ENCODE measurements at regions not wholly inside any gene's neighbourhood (a gene's known extent, or its start where the extent isn't known, plus 50 kb on each side); places are given as distances from the start of the nearest gene placed in this dataset.

DNA sequence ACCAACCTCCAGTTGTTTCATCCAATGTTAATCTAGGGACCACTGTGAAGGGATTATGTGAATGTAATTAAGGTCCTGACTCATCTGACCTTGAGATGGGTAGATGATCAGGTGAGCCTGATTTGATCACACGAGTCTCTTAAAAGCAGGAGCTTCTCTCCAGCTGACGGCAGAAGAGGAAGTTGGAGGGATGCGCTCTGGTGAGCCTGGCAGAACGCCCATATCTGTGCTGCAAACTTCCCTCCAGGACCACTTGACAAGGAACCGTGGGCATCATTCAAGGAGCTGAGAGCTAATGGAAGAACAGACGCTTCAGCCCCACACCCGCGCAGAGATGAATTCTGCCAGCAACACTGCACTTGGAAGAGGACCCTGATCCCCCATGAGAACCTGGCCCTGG is 642.4 kb downstream of the TNS3 start:
- no peaks in the 10 kb centered on the region for H3K27me3 ChIP-seq
- TF ChIP-seq POLR2AphosphoS5 (IDR thresholded peaks at IDR 0.05; ENCODE audit: insufficient read depth in 1 of 2, low read depth in 1 of 2) (no peak), POLR2A (IDR thresholded peaks at IDR 0.05) (no peak)
- TF ChIP-seq, protein P1, sequence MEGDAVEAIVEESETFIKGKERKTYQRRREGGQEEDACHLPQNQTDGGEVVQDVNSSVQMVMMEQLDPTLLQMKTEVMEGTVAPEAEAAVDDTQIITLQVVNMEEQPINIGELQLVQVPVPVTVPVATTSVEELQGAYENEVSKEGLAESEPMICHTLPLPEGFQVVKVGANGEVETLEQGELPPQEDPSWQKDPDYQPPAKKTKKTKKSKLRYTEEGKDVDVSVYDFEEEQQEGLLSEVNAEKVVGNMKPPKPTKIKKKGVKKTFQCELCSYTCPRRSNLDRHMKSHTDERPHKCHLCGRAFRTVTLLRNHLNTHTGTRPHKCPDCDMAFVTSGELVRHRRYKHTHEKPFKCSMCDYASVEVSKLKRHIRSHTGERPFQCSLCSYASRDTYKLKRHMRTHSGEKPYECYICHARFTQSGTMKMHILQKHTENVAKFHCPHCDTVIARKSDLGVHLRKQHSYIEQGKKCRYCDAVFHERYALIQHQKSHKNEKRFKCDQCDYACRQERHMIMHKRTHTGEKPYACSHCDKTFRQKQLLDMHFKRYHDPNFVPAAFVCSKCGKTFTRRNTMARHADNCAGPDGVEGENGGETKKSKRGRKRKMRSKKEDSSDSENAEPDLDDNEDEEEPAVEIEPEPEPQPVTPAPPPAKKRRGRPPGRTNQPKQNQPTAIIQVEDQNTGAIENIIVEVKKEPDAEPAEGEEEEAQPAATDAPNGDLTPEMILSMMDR (IDR thresholded peaks at IDR 0.05) = no peak
- H3K9me3 ChIP-seq = no peaks in the 10 kb centered on the region
- no peaks in the 10 kb centered on the region for H3K4me1 ChIP-seq
- H3K27ac ChIP-seq = no peak overlapping the region
- H3K4me3 ChIP-seq = no peak overlapping the region
- intact Hi-C loops (cut with DNase I) = no loop called here
- no peak for DNase-seq (ENCODE audit: extremely low spot score in 2 of 2)
- no peaks in the 10 kb centered on the region for H3K36me3 ChIP-seq

DNA sequence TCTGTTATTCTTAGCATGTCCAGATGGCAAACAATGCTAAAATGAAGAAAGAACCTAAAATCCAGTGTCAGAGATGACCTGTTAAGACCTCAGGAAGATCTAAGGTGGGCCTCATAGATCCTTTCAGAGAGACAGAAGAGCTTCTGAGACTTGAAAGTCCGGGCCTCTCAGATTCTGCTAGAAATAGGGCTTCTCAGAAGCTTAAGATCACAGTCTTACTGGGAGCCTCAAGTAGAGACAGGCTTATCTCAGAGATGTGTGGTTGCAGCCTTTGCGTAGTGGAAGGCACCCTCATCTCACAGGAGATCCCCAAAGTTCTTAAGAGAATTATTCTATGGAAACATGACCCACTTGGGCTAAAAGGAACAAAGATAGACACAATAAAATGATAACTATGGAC is 642.8 kb downstream of the TNS3 start:
- TF ChIP-seq POLR2A (IDR thresholded peaks at IDR 0.05) (no peak), POLR2AphosphoS5 (IDR thresholded peaks at IDR 0.05; ENCODE audit: insufficient read depth in 1 of 2, low read depth in 1 of 2) (no peak)
- TF ChIP-seq, protein P1 (IDR thresholded peaks at IDR 0.05) = no peak
- Histone ChIP-seq H3K4me1 (peaks cover 4% of the 10 kb centered on the region), H3K4me3 (no peak overlapping the region), H3K9me3 (no peaks in the 10 kb centered on the region), H3K27me3 (no peaks in the 10 kb centered on the region), H3K36me3 (no peaks in the 10 kb centered on the region), H3K27ac (no peak overlapping the region)
- DNase-seq (ENCODE audit: extremely low spot score in 2 of 2) = no peak
- intact Hi-C loops (cut with DNase I) = no loop called here

DNA sequence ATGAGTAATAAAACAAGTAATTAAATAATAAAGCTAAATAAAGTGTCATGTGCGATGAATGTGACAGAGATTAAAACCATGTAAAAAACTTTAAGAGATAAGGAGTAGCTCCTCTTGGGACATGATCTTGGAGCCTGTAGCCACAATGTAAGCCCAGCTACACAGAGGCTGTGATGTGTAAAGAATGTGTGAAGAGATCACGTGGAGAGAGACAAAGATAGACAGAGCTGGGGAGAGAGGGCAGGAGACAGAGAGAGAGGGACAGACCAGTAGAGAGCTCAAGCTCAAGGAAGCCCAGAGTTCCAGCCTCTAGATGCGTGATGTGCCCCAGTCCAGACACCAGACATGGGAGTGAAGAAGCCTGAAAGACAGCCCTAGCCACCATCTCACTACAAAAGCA is 644.1 kb downstream of the TNS3 start:
- H3K9me3 ChIP-seq = no peaks in the 10 kb centered on the region
- no peaks in the 10 kb centered on the region for H3K27me3 ChIP-seq
- H3K4me1 ChIP-seq = peaks cover 9% of the 10 kb centered on the region
- TF ChIP-seq, protein P1 (IDR thresholded peaks at IDR 0.05) = no peak
- TF ChIP-seq POLR2A (IDR thresholded peaks at IDR 0.05) = no peak
- TF ChIP-seq POLR2AphosphoS5 (IDR thresholded peaks at IDR 0.05; ENCODE audit: insufficient read depth in 1 of 2, low read depth in 1 of 2) = no peak
- no peak overlapping the region for H3K4me3 ChIP-seq
- intact Hi-C loops (cut with DNase I) = no loop called here
- DNase-seq (ENCODE audit: extremely low spot score in 2 of 2) = no peak
- H3K36me3 ChIP-seq = no peaks in the 10 kb centered on the region
- no peak overlapping the region for H3K27ac ChIP-seq

GRCh38 chr7:46934198-46934825 is 647.6 kb downstream of the TNS3 start:
- no peak for DNase-seq (ENCODE audit: extremely low spot score in 2 of 2)
- TF ChIP-seq, protein P1 (IDR thresholded peaks at IDR 0.05) = no peak
- TF ChIP-seq POLR2AphosphoS5 (IDR thresholded peaks at IDR 0.05; ENCODE audit: insufficient read depth in 1 of 2, low read depth in 1 of 2) = no peak
- Histone ChIP-seq H3K4me3 (no peak overlapping the region), H3K27ac (no peak overlapping the region), H3K36me3 (no peaks in the 10 kb centered on the region), H3K27me3 (no peaks in the 10 kb centered on the region), H3K4me1 (peaks cover 26% of the 10 kb centered on the region), H3K9me3 (no peaks in the 10 kb centered on the region)
- intact Hi-C loops (cut with DNase I) = no loop called here

GRCh38 chr7:46933596-46933995 is 648.3 kb downstream of the TNS3 start:
- intact Hi-C loops (cut with DNase I) = no loop called here
- Histone ChIP-seq H3K27ac (no peak overlapping the region), H3K4me1 (peaks cover 26% of the 10 kb centered on the region), H3K9me3 (no peaks in the 10 kb centered on the region), H3K36me3 (no peaks in the 10 kb centered on the region), H3K27me3 (no peaks in the 10 kb centered on the region), H3K4me3 (no peak overlapping the region)
- TF ChIP-seq, protein P1 (IDR thresholded peaks at IDR 0.05) = no peak
- TF ChIP-seq POLR2AphosphoS5 (IDR thresholded peaks at IDR 0.05; ENCODE audit: insufficient read depth in 1 of 2, low read depth in 1 of 2) (no peak), POLR2A (IDR thresholded peaks at IDR 0.05) (no peak)
- no peak for DNase-seq (ENCODE audit: extremely low spot score in 2 of 2)
